CD14-positive monocyte (primary cell): ENCODE measurements at regions not wholly inside any gene's neighbourhood (a gene's known extent, or its start where the extent isn't known, plus 50 kb on each side); places are given as distances from the start of the nearest gene placed in this dataset.

Experiments used
- DNase-seq, 3 donors: peaks; one replicate each; pipeline ENCODE4 v3.0.0-alpha.2; 2011 to 2022
- H2AFZ ChIP-seq: 2 replicates; pipeline ENCODE4 v1.6.0; 2012; ENCODE audit warnings: mild to moderate bottlenecking, low read depth, low read length, inconsistent platforms; ENCODE audit not compliant: insufficient read depth, poor library complexity, severe bottlenecking
- H3K27ac ChIP-seq, 2 donors: 1 replicate in 1 of 2; 2 replicates in 1 of 2; pipeline ENCODE4 v1.5.1; 2012 to 2013; ENCODE audit warnings: low read length in 2 of 2, control low read depth in 1 of 2, inconsistent platforms in 1 of 2, low read depth in 1 of 2, mild to moderate bottlenecking in 1 of 2
- H3K27me3 ChIP-seq, 2 donors: one replicate each; pipeline versions ENCODE4 v1.6.0 to v1.6.1; 2011 to 2013; ENCODE audit warnings: low read length in 2 of 2; ENCODE audit not compliant: control insufficient read depth in 2 of 2, insufficient read depth in 2 of 2
- H3K36me3 ChIP-seq, 2 donors: replicated peaks in 1 of 2; 1 replicate in 1 of 2; 2 replicates in 1 of 2; pipeline versions ENCODE4 v1.5.1 to v1.6.1; 2012 to 2013; ENCODE audit warnings: low read length in 2 of 2, control low read depth in 1 of 2, inconsistent platforms in 1 of 2, mild to moderate bottlenecking in 1 of 2; ENCODE audit not compliant: insufficient read depth in 2 of 2, control insufficient read depth in 1 of 2
- H3K4me1 ChIP-seq, 2 donors: 1 replicate in 1 of 2; 2 replicates in 1 of 2; pipeline versions ENCODE4 v1.5.1 to v1.6.1; 2012 to 2013; ENCODE audit warnings: low read length in 2 of 2, control low read depth in 1 of 2, inconsistent platforms in 1 of 2, mild to moderate bottlenecking in 1 of 2, moderate library complexity in 1 of 2; ENCODE audit not compliant: insufficient read depth in 2 of 2, control insufficient read depth in 1 of 2
- H3K4me2 ChIP-seq: replicated peaks from 2 replicates; pipeline ENCODE3; 2012; ENCODE audit warnings: low read length, moderate library complexity, mild to moderate bottlenecking; ENCODE audit not compliant: poor library complexity, severe bottlenecking; ENCODE audit errors: extremely low read depth
- H3K4me3 ChIP-seq, 3 experiments: fragments of 200-600 bp in 1 of 3; sonication (generic) in 1 of 3; replicated peaks in 1 of 3; 1 replicate in 2 of 3; 2 replicates in 1 of 3; pipeline ENCODE4 v1.5.1; 2011 to 2013; ENCODE audit warnings: low read length in 3 of 3, mild to moderate bottlenecking in 3 of 3, control low read depth in 2 of 3, low read depth in 2 of 3, inconsistent platforms in 1 of 3, moderate library complexity in 1 of 3
- H3K79me2 ChIP-seq: 2 replicates; pipeline ENCODE4 v1.6.0; 2012; ENCODE audit warnings: mild to moderate bottlenecking, control low read depth, inconsistent platforms, low read length, moderate library complexity; ENCODE audit not compliant: insufficient read depth
- H3K9ac ChIP-seq: 2 replicates; pipeline ENCODE4 v1.6.0; 2017; ENCODE audit warnings: low read length, mild to moderate bottlenecking; ENCODE audit not compliant: insufficient read depth, poor library complexity, severe bottlenecking
- H3K9me3 ChIP-seq, 2 donors: replicated peaks in 1 of 2; 1 replicate in 1 of 2; 2 replicates in 1 of 2; pipeline versions ENCODE4 v1.5.1 to v1.6.1; 2012 to 2013; ENCODE audit warnings: low read length in 2 of 2, control low read depth in 1 of 2; ENCODE audit not compliant: control insufficient read depth in 1 of 2, insufficient read depth in 1 of 2
- H4K20me1 ChIP-seq: 2 replicates; pipeline ENCODE4 v1.6.0; 2012; ENCODE audit warnings: mild to moderate bottlenecking, low read length, control low read depth, moderate library complexity; ENCODE audit not compliant: insufficient read depth
- H3K27ac Mint-ChIP-seq, 7 donors: one replicate each; pipeline ENCODE4 v1.8.0; 2020; ENCODE audit warnings: mild to moderate bottlenecking in 7 of 7, mixed read lengths in 7 of 7, moderate library complexity in 6 of 7, inconsistent platforms in 2 of 7
- H3K27me3 Mint-ChIP-seq, 3 donors: one replicate each; pipeline ENCODE4 v1.8.0; 2021 to 2022; ENCODE audit warnings: low read depth in 3 of 3, mild to moderate bottlenecking in 3 of 3, mixed read lengths in 3 of 3, moderate library complexity in 3 of 3, inconsistent platforms in 1 of 3
- H3K36me3 Mint-ChIP-seq, 2 donors: one replicate each; pipeline ENCODE4 v1.8.0; 2020; ENCODE audit warnings: mixed read lengths in 2 of 2, inconsistent platforms in 1 of 2, mild to moderate bottlenecking in 1 of 2
- H3K4me1 Mint-ChIP-seq: one replicate; pipeline ENCODE4 v1.8.0; 2020; ENCODE audit warnings: mild to moderate bottlenecking, mixed read lengths
- H3K4me3 Mint-ChIP-seq, 2 donors: one replicate each; pipeline ENCODE4 v1.8.0; 2020; ENCODE audit warnings: mild to moderate bottlenecking in 2 of 2, mixed read lengths in 2 of 2, moderate library complexity in 1 of 2
- H3K9me3 Mint-ChIP-seq, 7 donors: one replicate each; pipeline ENCODE4 v1.8.0; 2020 to 2022; ENCODE audit warnings: mixed read lengths in 7 of 7, mild to moderate bottlenecking in 6 of 7, moderate library complexity in 6 of 7, inconsistent platforms in 2 of 7
- CTCF ChIP-seq: fragments of 200-600 bp; IDR thresholded peaks from one replicate; pipeline ENCODE4 v1.8.0; 2022; ENCODE audit warnings: antibody characterized with exemption, mild to moderate bottlenecking
- WGBS: methylation state at CpG from one replicate; pipeline ENCODE4 v1.1.5; 2013; ENCODE audit warnings: missing lambda C conversion rate; ENCODE audit not compliant: insufficient coverage; 5-methylcytosine and 5-hydroxymethylcytosine counted together
- intact Hi-C, 2 donors: fragments of 100-400 bp; cut with micrococcal nuclease; formaldehyde crosslinking; loops; one replicate each; pipeline versions ENCODE4 v1.15.0 to v1.15.1; 2023

- H3K36me3 ChIP-seq = no peaks in the 10 kb centered on the region
- no peaks in the 10 kb centered on the region for H4K20me1 ChIP-seq
- H3K9me3 ChIP-seq = peaks cover 17 to 19% of the 10 kb centered on the region in 2 donors
- no peaks in the 10 kb centered on the region for H3K79me2 ChIP-seq
- peaks cover 10% of the 10 kb centered on the region for H3K4me1 Mint-ChIP-seq
- H3K4me3 Mint-ChIP-seq = no peak overlapping the region
- peaks cover 14 to 27% (median 21%) of the 10 kb centered on the region in 7 donors for H3K9me3 Mint-ChIP-seq
- H3K4me2 ChIP-seq = no peak overlapping the region
- no peak for TF ChIP-seq CTCF
- H3K27ac Mint-ChIP-seq = no peak overlapping the region
- H3K4me1 ChIP-seq = peaks cover 0 to 6% of the 10 kb centered on the region in 2 donors
- no peak overlapping the region for H3K27ac ChIP-seq
- WGBS = no CpG with 5 or more reads among the region's 3 CpGs
- H3K36me3 Mint-ChIP-seq = no peaks in the 10 kb centered on the region
- no peaks in the 10 kb centered on the region for H3K27me3 Mint-ChIP-seq
- DNase-seq = peak in 2 of 3 donors; percentile 6 to 7
- no peaks in the 10 kb centered on the region for H3K27me3 ChIP-seq
- no peak overlapping the region for H3K4me3 ChIP-seq
- H3K9ac ChIP-seq = no peak overlapping the region
- intact Hi-C loops = no loop called here
- H2AFZ ChIP-seq = no peak overlapping the region
These were observed 449.3 kb upstream of the BOD1L1 start for GRCh38 chr4:14076776-14077175.

GRCh38 chr4:14078326-14078725 is 450.8 kb upstream of the BOD1L1 start:
- H3K27me3 Mint-ChIP-seq = no peaks in the 10 kb centered on the region
- Histone ChIP-seq H3K9me3 (peaks cover 1 to 3% of the 10 kb centered on the region in 2 donors), H3K36me3 (no peaks in the 10 kb centered on the region), H3K9ac (no peak overlapping the region), H4K20me1 (no peaks in the 10 kb centered on the region), H3K4me1 (peaks cover 0 to 6% of the 10 kb centered on the region in 2 donors), H3K79me2 (no peaks in the 10 kb centered on the region), H3K4me3 (no peak overlapping the region), H3K27ac (no peak overlapping the region), H3K4me2 (no peak overlapping the region), H3K27me3 (no peaks in the 10 kb centered on the region), H2AFZ (no peak overlapping the region)
- no CpG with 5 or more reads among the region's 3 CpGs for WGBS
- intact Hi-C loops = no loop called here
- no peak overlapping the region for H3K4me3 Mint-ChIP-seq
- H3K27ac Mint-ChIP-seq = no peak overlapping the region
- TF ChIP-seq CTCF = no peak
- no peak for DNase-seq
- peaks cover 10% of the 10 kb centered on the region for H3K4me1 Mint-ChIP-seq
- H3K36me3 Mint-ChIP-seq = no peaks in the 10 kb centered on the region
- H3K9me3 Mint-ChIP-seq = peaks cover 1 to 13% (median 6%) of the 10 kb centered on the region in 7 donors
